Endothelial cell of umbilical vein (primary cell): ENCODE measurements at regions not wholly inside any gene's neighbourhood (a gene's known extent, or its start where the extent isn't known, plus 50 kb on each side); places are given as distances from the start of the nearest gene placed in this dataset.

Source experiments
- BruUV-seq: library from RNA; stranded (reverse); fragments of 400-500 nt; replicated peaks from 2 replicates; lab custom pipeline; 2021; lab: Mats Ljungman, UMichigan
- CTCF ChIA-PET: fragments of 300-600, 350-600 bp; sonication (Branson Sonifier 250); formaldehyde crosslinking; loops from one replicate; lab custom pipeline; 2021; ENCODE audit warnings: antibody characterized with exemption, inconsistent platforms; lab: Charles Lee
- POLR2A ChIA-PET: fragments of 300-600, 350-600 bp; sonication (Branson Sonifier 250); formaldehyde crosslinking; loops from one replicate; lab custom pipeline; 2021; ENCODE audit warnings: antibody characterized with exemption, inconsistent platforms; lab: Charles Lee
- DNase-seq: peaks from one replicate; pipeline ENCODE4 v3.0.0-alpha.2; 2011; ENCODE audit warnings: low read depth, low spot score
- FAIRE-seq: peaks from 2 replicates; lab custom pipeline; 2011; peaks lifted over from hg19 to GRCh38; lab: Jason Lieb, UNC
- H2AFZ ChIP-seq: 2 replicates; pipeline ENCODE4 v1.6.0; 2012; ENCODE audit warnings: low read depth, low read length, control low read depth, inconsistent platforms
- H3K27ac ChIP-seq: 2 replicates; pipeline ENCODE4 v1.5.1; 2011; ENCODE audit warnings: low read depth, mild to moderate bottlenecking, control low read depth, low read length, moderate library complexity; ENCODE audit not compliant: insufficient read depth
- H3K27me3 ChIP-seq, 2 experiments: 2 replicates each; pipeline versions ENCODE4 v1.6.0 to v1.6.1; 2011; ENCODE audit warnings: low read length in 2 of 2, mixed read lengths in 1 of 2; ENCODE audit not compliant: control insufficient read depth in 2 of 2, insufficient read depth in 2 of 2
- H3K36me3 ChIP-seq, 2 experiments: 2 replicates in 1 of 2; 3 replicates in 1 of 2; pipeline ENCODE4 v1.5.1; 2011; ENCODE audit warnings: low read length in 2 of 2, mild to moderate bottlenecking in 1 of 2, moderate library complexity in 1 of 2; ENCODE audit not compliant: control insufficient read depth in 2 of 2, insufficient read depth in 2 of 2; ENCODE audit errors: extremely low read depth in 1 of 2
- H3K4me1 ChIP-seq: 3 replicates; pipeline ENCODE4 v1.5.1; 2011; ENCODE audit warnings: mild to moderate bottlenecking, low read length; ENCODE audit not compliant: control insufficient read depth, insufficient read depth; ENCODE audit errors: extremely low read depth
- H3K4me2 ChIP-seq: 2 replicates; pipeline ENCODE4 v1.6.1; 2011; ENCODE audit warnings: low read length, control low read depth, mixed read lengths; ENCODE audit not compliant: insufficient read depth
- H3K4me3 ChIP-seq, 3 experiments: fragments of 200-600 bp in 1 of 3; sonication (generic), shearing (Covaris generic) in 1 of 3; replicated peaks in 1 of 3; 2 replicates each; pipeline ENCODE4 v1.5.1; 2011 to 2016; ENCODE audit warnings: control low read depth in 3 of 3, low read length in 3 of 3, mild to moderate bottlenecking in 2 of 3, inconsistent platforms in 1 of 3, low read depth in 1 of 3, moderate library complexity in 1 of 3; ENCODE audit not compliant: insufficient read depth in 1 of 3
- H3K79me2 ChIP-seq: 2 replicates; pipeline ENCODE4 v1.6.0; 2012; ENCODE audit warnings: low read length, inconsistent platforms; ENCODE audit not compliant: control insufficient read depth, insufficient read depth
- H3K9ac ChIP-seq: replicated peaks from 2 replicates; pipeline ENCODE3; 2011; ENCODE audit warnings: low read length, control low read depth; ENCODE audit not compliant: insufficient read depth; ENCODE audit errors: extremely low read depth
- H3K9me1 ChIP-seq: replicated peaks from 3 replicates; pipeline ENCODE4 v1.6.0; 2011; ENCODE audit warnings: mild to moderate bottlenecking, low read length; ENCODE audit not compliant: control insufficient read depth, insufficient read depth; ENCODE audit errors: extremely low read depth
- H3K9me3 ChIP-seq: replicated peaks from 2 replicates; pipeline ENCODE4 v1.5.1; 2012; ENCODE audit warnings: low read length, inconsistent platforms; ENCODE audit not compliant: control insufficient read depth, insufficient read depth
- H4K20me1 ChIP-seq: replicated peaks from 2 replicates; pipeline ENCODE3; 2011; ENCODE audit warnings: mild to moderate bottlenecking, low read length; ENCODE audit not compliant: control insufficient read depth, insufficient read depth; ENCODE audit errors: extremely low read depth
- CTCF ChIP-seq, 2 donors: IDR thresholded peaks; 1 replicate in 1 of 2; 2 replicates in 1 of 2; pipeline ENCODE4 v1.5.1; 2011; ENCODE audit warnings: low read length in 2 of 2, mild to moderate bottlenecking in 2 of 2, moderate library complexity in 2 of 2, control low read depth in 1 of 2, inconsistent platforms in 1 of 2, low read depth in 1 of 2; ENCODE audit not compliant: insufficient read depth in 1 of 2; ENCODE audit errors: extremely low read depth in 1 of 2
- EZH2 ChIP-seq: IDR thresholded peaks from 2 replicates; pipeline ENCODE4 v1.6.1; 2012; ENCODE audit warnings: borderline replicate concordance, low read depth, mild to moderate bottlenecking, moderate library complexity, low read length, inconsistent platforms; ENCODE audit not compliant: severe bottlenecking
- FOS ChIP-seq: IDR thresholded peaks from 2 replicates; pipeline ENCODE4 v1.6.1; 2011; ENCODE audit warnings: mild to moderate bottlenecking, low read length, moderate library complexity, borderline replicate concordance; ENCODE audit not compliant: insufficient read depth
- GATA2 ChIP-seq: IDR thresholded peaks from 2 replicates; pipeline ENCODE4 v1.7.0; 2011; ENCODE audit warnings: low read depth, mild to moderate bottlenecking, moderate library complexity, mixed read lengths, low read length; ENCODE audit not compliant: insufficient read length, insufficient read depth
- JUN ChIP-seq: IDR thresholded peaks from 2 replicates; pipeline ENCODE4 v1.6.1; 2011; ENCODE audit warnings: borderline replicate concordance, low read depth; ENCODE audit not compliant: insufficient read length, insufficient read depth
- MAX ChIP-seq: IDR thresholded peaks from 2 replicates; pipeline ENCODE4 v1.6.1; 2011; ENCODE audit not compliant: insufficient read depth, insufficient read length
- MYC ChIP-seq: IDR thresholded peaks from one replicate; pipeline ENCODE4 v1.6.1; 2011; ENCODE audit warnings: mild to moderate bottlenecking, low read depth, low read length
- POLR2A ChIP-seq: IDR thresholded peaks from 2 replicates; pipeline ENCODE4 v1.6.1; 2012; ENCODE audit warnings: low read depth, mild to moderate bottlenecking, control low read depth, low read length
- POLR2AphosphoS5 ChIP-seq: IDR thresholded peaks from 2 replicates; pipeline ENCODE4 v1.6.1; 2012; ENCODE audit warnings: low read depth, mild to moderate bottlenecking, control low read depth, low read length, moderate library complexity; ENCODE audit not compliant: insufficient read depth
- dilution Hi-C: fragments of 300-500 bp; cut with MboI; formaldehyde crosslinking; loops from one replicate; pipeline ENCODE4 v1.15.0; 2019; ENCODE audit warnings: low sequenced_read_pairs; ENCODE audit not compliant: extremely low pct_ligation_motif_present
- intact Hi-C: fragments of 100-400 bp; cut with micrococcal nuclease; formaldehyde crosslinking; loops from one replicate; pipeline ENCODE4 v1.10.0; 2022

- no peak for TF ChIP-seq POLR2AphosphoS5
- no peak for TF ChIP-seq MAX
- FAIRE-seq (no peak), DNase-seq (no peak)
- no peak overlapping the region for H3K4me2 ChIP-seq
- ChIA-PET POLR2A (no interaction called here), CTCF (interaction anchor here (0.6 kb wide), 1 partner anchor 9 kb away, joined by 3 read pairs; no protein-coding TSS in a partner anchor)
- BruUV-seq: no TSS peak
- H2AFZ ChIP-seq: no peak overlapping the region
- H4K20me1 ChIP-seq: no peaks in the 10 kb centered on the region
- H3K4me3 ChIP-seq: no peak overlapping the region
- dilution Hi-C loops (no loop called here), intact Hi-C loops (no loop called here)
- no peaks in the 10 kb centered on the region for H3K4me1 ChIP-seq
- H3K9me3 ChIP-seq: no peaks in the 10 kb centered on the region
- no peak overlapping the region for H3K27ac ChIP-seq
- H3K27me3 ChIP-seq: peaks cover 4 to 10% of the 10 kb centered on the region in 2 experiments
- no peaks in the 10 kb centered on the region for H3K79me2 ChIP-seq
- no peak overlapping the region for H3K9ac ChIP-seq
- no peaks in the 10 kb centered on the region for H3K9me1 ChIP-seq
- H3K36me3 ChIP-seq: no peaks in the 10 kb centered on the region
Observed at GRCh38 chr5:56703952-56704351, 111.4 kb upstream of the MAP3K1 start.

GRCh38 chr5:56700711-56701110 lies 114.6 kb upstream of the MAP3K1 start:
- DNase-seq (no peak), FAIRE-seq (no peak)
- H3K4me1 ChIP-seq: no peaks in the 10 kb centered on the region
- no peaks in the 10 kb centered on the region for H3K9me3 ChIP-seq
- H3K36me3 ChIP-seq: no peaks in the 10 kb centered on the region
- H3K27ac ChIP-seq: no peak overlapping the region
- ChIA-PET POLR2A (no interaction called here), CTCF (no interaction called here)
- no peak overlapping the region for H3K4me2 ChIP-seq
- no TSS peak for BruUV-seq
- no peak overlapping the region for H2AFZ ChIP-seq
- no peaks in the 10 kb centered on the region for H3K79me2 ChIP-seq
- intact Hi-C loops: no loop called here
- H3K27me3 ChIP-seq: peaks cover 7 to 10% of the 10 kb centered on the region in 2 experiments
- H4K20me1 ChIP-seq: no peaks in the 10 kb centered on the region
- TF ChIP-seq EZH2 (no peak), POLR2A (no peak), MAX (no peak), FOS (no peak), GATA2 (no peak), JUN (no peak), POLR2AphosphoS5 (no peak), CTCF (IDR thresholded peaks at IDR 0.05; ENCODE audit: extremely low read depth in 1 of 2, insufficient read depth in 1 of 2, low read depth in 1 of 2, low read length in 2 of 2) (no peak), MYC (no peak)
- H3K4me3 ChIP-seq: no peak overlapping the region
- dilution Hi-C loops: no loop called here
- H3K9me1 ChIP-seq: no peaks in the 10 kb centered on the region
- H3K9ac ChIP-seq: no peak overlapping the region
